HepG2 (cell line): ENCODE measurements at regions not wholly inside any gene's neighbourhood (a gene's known extent, or its start where the extent isn't known, plus 50 kb on each side); places are given as distances from the start of the nearest gene placed in this dataset.

ENCODE experiments used
- ADNP ChIP-seq: sonication (generic); formaldehyde crosslinking; IDR thresholded peaks from 2 replicates; pipeline ENCODE4 v1.4.0; 2020; ENCODE audit warnings: missing genetic modification reagents
- CTCF ChIP-seq: sonication (generic); formaldehyde crosslinking; IDR thresholded peaks from 2 replicates; pipeline ENCODE4 v1.5.0; 2020; ENCODE audit warnings: mild to moderate bottlenecking, missing genetic modification reagents, moderate library complexity
- EP300 ChIP-seq, 3 experiments: sonication (generic) in 1 of 3; formaldehyde crosslinking in 1 of 3; IDR thresholded peaks; 2 replicates each; pipeline versions ENCODE4 v1.5.1 to v1.6.1; 2011 to 2020; ENCODE audit warnings: low read depth in 2 of 3, low read length in 2 of 3, borderline replicate concordance in 1 of 3, improper control_type of control experiment in 1 of 3, mild to moderate bottlenecking in 1 of 3, missing genetic modification reagents in 1 of 3, moderate library complexity in 1 of 3
- IKZF4 ChIP-seq: sonication (generic); formaldehyde crosslinking; IDR thresholded peaks from 2 replicates; pipeline ENCODE4 v1.5.1; 2020; ENCODE audit warnings: borderline replicate concordance, mild to moderate bottlenecking, low read depth, missing genetic modification reagents; ENCODE audit errors: not compliant biosample characterization
- MAFK ChIP-seq, 2 experiments: IDR thresholded peaks in 1 of 2; conservative IDR thresholded peaks in 1 of 2; 2 replicates each; pipeline ENCODE4 v1.6.1; 2011; ENCODE audit warnings: improper control_type of control experiment in 2 of 2, low read length in 2 of 2
- NFIC ChIP-seq: IDR thresholded peaks from 2 replicates; pipeline ENCODE4 v1.6.1; 2012; ENCODE audit warnings: mild to moderate bottlenecking, low read length, inconsistent platforms
- PHF20 ChIP-seq: sonication (generic); formaldehyde crosslinking; IDR thresholded peaks from 2 replicates; pipeline ENCODE4 v1.5.0; 2020; ENCODE audit warnings: mild to moderate bottlenecking, missing genetic modification reagents
- SRF ChIP-seq: IDR thresholded peaks from 2 replicates; pipeline ENCODE4 v1.6.1; 2011; ENCODE audit warnings: mild to moderate bottlenecking, low read depth, low read length, moderate library complexity
- TGIF2 ChIP-seq: IDR thresholded peaks from 2 replicates; pipeline ENCODE4 v1.6.1; 2016; ENCODE audit warnings: control low read depth, missing compliant biosample characterization
- ZNF282 ChIP-seq: fragments of 450-650 bp; IDR thresholded peaks from 2 replicates; pipeline ENCODE4 v1.6.1; 2018; ENCODE audit not compliant: partially characterized antibody
- ZNF431 ChIP-seq: sonication (generic); formaldehyde crosslinking; IDR thresholded peaks from 2 replicates; pipeline ENCODE4 v1.9.0; 2022; ENCODE audit warnings: missing genetic modification reagents, low read depth, mild to moderate bottlenecking, borderline replicate concordance
- ZNF619 ChIP-seq: sonication (generic); formaldehyde crosslinking; IDR thresholded peaks from 2 replicates; pipeline ENCODE4 v1.4.0; 2020; ENCODE audit warnings: mild to moderate bottlenecking, missing genetic modification reagents
- TF ChIP-seq, protein P1 (sequence below): sonication (generic); formaldehyde crosslinking; IDR thresholded peaks from 2 replicates; pipeline ENCODE4 v1.5.1; 2020; ENCODE audit warnings: mild to moderate bottlenecking, missing genetic modification reagents, moderate library complexity

DNA sequence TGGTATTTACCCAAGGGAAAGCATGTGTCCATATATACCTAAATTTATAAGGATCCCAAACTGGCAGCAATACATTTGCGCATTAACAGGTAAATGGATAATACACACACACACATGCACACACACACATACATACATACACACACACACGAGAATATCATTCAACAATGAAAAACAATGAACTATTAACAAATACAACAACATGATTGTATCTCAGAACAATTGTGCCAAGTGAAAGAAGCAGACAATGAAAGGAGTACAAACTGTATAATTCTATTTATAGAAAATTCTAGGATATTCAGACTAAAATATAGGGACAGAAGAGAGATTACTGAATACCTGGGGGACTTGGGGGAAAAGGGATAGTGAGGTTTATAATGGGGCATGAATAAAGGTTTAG is 323.0 kb downstream of the KCNJ2 start:
- no peak for TF ChIP-seq MAFK (conservative IDR thresholded peaks at IDR 0.05 in 1 of 2, IDR thresholded peaks at IDR 0.05 in 1 of 2; ENCODE audit: low read length in 2 of 2)
- TF ChIP-seq ADNP (CRISPR knock-in tag) = no peak
- TF ChIP-seq PHF20 (CRISPR knock-in tag) = no peak
- no peak for TF ChIP-seq ZNF431 (CRISPR knock-in tag)
- TF ChIP-seq IKZF4 (CRISPR knock-in tag) = no peak
- no peak for TF ChIP-seq ZNF282
- no peak for TF ChIP-seq SRF
- no peak for TF ChIP-seq CTCF
- TF ChIP-seq NFIC = no peak
- TF ChIP-seq, protein P1, sequence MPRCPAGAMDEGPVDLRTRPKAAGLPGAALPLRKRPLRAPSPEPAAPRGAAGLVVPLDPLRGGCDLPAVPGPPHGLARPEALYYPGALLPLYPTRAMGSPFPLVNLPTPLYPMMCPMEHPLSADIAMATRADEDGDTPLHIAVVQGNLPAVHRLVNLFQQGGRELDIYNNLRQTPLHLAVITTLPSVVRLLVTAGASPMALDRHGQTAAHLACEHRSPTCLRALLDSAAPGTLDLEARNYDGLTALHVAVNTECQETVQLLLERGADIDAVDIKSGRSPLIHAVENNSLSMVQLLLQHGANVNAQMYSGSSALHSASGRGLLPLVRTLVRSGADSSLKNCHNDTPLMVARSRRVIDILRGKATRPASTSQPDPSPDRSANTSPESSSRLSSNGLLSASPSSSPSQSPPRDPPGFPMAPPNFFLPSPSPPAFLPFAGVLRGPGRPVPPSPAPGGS (CRISPR knock-in tag) = no peak
- no peak for TF ChIP-seq ZNF619 (CRISPR knock-in tag)
- no peak for TF ChIP-seq EP300 (IDR thresholded peaks at IDR 0.05; ENCODE audit: low read depth in 2 of 2, low read length in 2 of 2)
- no peak for TF ChIP-seq EP300 (CRISPR knock-in tag; IDR thresholded peaks at IDR 0.05; ENCODE audit: borderline replicate concordance)
- TF ChIP-seq TGIF2 = no peak
